ENCODE measurements at regions not wholly inside any gene's neighbourhood (a gene's known extent, or its start where the extent isn't known, plus 50 kb on each side); places are given as distances from the start of the nearest gene placed in this dataset.
A peak's percentile ranks its signal among the peaks of the same experiment; 100 is the strongest.

GRCh38 chr17:83193336-83194185 is 114.2 kb downstream of the METRNL start:
- no peak for TF ChIP-seq CTCF (IDR thresholded peaks at IDR 0.05; ENCODE audit: insufficient read depth, low read length, poor library complexity, severe bottlenecking)
- Histone ChIP-seq H3K27me3 (ENCODE audit: control insufficient read depth, insufficient read depth, low read length) (peaks cover 8% of the 10 kb centered on the region), H3K4me3 (ENCODE audit: low read depth, low read length) (no peak overlapping the region), H3K36me3 (ENCODE audit: control insufficient read depth, insufficient read depth, low read length) (no peaks in the 10 kb centered on the region)
- DNase-seq (ENCODE audit: low read depth), result peak; percentile 47

GRCh38 chr17:83194186-83194561 is 114.8 kb downstream of the METRNL start:
- no peak for TF ChIP-seq CTCF (IDR thresholded peaks at IDR 0.05; ENCODE audit: insufficient read depth, low read length, poor library complexity, severe bottlenecking)
- Histone ChIP-seq H3K27me3 (ENCODE audit: control insufficient read depth, insufficient read depth, low read length) (peaks cover 8% of the 10 kb centered on the region), H3K36me3 (ENCODE audit: control insufficient read depth, insufficient read depth, low read length) (no peaks in the 10 kb centered on the region)

DNA sequence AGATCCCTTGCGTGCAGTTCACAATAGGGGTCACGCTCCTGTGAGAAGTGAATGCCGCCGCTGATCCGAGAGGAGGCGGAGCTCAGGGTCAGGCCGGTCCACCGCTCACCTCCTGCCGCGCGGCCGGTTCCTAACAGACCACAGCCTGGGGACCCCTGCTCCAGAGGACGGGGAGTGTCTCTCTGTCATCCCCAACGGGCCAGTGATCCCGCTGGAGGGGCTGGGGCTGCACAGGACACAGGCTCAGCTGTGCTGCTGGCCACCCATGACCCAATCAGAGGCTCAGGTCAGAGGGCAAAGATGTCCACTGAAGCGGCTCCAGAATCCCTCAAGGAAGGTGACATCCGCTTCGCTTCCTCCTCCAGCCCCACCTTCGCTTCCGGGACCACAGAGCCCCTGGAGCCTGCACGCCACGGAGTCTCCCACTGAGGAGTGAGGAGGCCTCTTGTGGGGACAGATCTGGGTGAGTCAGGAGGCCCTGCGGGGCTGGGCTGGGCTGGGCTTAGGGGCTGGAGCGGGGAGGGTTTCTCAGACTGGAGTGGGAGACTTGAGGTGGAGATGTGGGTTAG is 115.4 kb downstream of the METRNL start:
- H3K27me3 ChIP-seq (ENCODE audit: control insufficient read depth, insufficient read depth, low read length), result peaks cover 9% of the 10 kb centered on the region
- TF ChIP-seq CTCF (IDR thresholded peaks at IDR 0.05; ENCODE audit: insufficient read depth, low read length, poor library complexity, severe bottlenecking), result no peak

More at GRCh38 chr17:83194186-83194561, 114.8 kb downstream of the METRNL start:
- no peak for DNase-seq (ENCODE audit: low read depth)
- H3K4me3 ChIP-seq (ENCODE audit: low read depth, low read length), result no peak overlapping the region

DNA sequence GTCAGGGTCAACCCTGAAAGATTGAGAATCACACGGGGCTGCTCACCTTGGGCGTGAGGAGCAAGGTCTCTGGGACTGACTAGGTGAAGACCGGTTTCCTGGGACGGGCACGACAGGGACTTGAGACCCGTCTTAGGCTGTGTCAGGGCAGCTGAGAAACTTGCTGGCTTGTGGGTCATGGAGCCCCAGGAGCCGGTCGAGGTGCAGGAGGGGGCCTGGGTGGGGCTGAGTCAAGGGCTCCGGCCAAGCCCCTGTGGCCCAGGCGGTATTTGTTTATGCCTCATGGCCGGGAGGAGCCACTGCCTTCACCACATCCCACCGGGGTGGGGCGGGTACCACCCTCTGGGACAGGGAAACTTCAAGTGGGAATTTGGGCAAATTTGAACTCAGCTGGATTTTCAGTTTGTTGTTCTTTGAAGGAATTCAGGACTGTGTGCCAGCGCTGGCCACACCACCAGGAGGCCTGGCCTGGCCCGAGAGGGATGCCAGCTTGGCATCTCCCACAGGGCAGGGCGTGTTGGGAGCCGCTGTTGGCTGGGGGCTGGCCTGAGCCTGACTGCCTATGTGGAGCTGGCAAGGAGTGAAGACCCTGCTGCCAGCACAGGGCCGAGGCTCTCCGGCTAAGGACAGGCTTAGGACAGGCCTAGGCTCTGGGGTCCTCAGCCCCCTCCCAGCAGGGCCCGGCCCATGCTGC is 116.1 kb downstream of the METRNL start:
- no peak overlapping the region for H3K4me3 ChIP-seq (ENCODE audit: low read depth, low read length)
- TF ChIP-seq CTCF (IDR thresholded peaks at IDR 0.05; ENCODE audit: insufficient read depth, low read length, poor library complexity, severe bottlenecking), result no peak
- no peak for DNase-seq (ENCODE audit: low read depth)
- peaks cover 6% of the 10 kb centered on the region for H3K27me3 ChIP-seq (ENCODE audit: control insufficient read depth, insufficient read depth, low read length)
- no peaks in the 10 kb centered on the region for H3K36me3 ChIP-seq (ENCODE audit: control insufficient read depth, insufficient read depth, low read length)

More for the DNA sequence above, 115.4 kb downstream of the METRNL start:
- no peaks in the 10 kb centered on the region for H3K36me3 ChIP-seq (ENCODE audit: control insufficient read depth, insufficient read depth, low read length)
- no peak overlapping the region for H3K4me3 ChIP-seq (ENCODE audit: low read depth, low read length)
- no peak for DNase-seq (ENCODE audit: low read depth)

DNA sequence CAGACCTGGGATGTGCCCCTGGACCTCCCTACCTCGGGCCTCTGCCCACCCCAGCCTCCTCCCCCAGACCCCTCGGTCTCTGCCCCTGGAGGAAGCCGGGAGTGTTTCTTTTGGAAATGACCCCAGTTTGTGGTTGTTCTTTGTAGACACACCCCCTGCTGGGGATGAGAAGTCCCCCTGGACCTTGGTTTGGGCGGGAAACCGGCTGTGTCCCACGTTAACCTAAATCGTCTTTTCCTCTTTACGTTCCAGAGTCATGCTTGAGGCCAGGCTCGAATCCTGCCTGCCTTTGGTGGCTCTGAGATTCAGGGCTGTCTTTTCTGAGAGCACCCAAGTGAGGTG is 116.6 kb downstream of the METRNL start:
- no peak for DNase-seq (ENCODE audit: low read depth)
- no peaks in the 10 kb centered on the region for H3K36me3 ChIP-seq (ENCODE audit: control insufficient read depth, insufficient read depth, low read length)
- no peak for TF ChIP-seq CTCF (IDR thresholded peaks at IDR 0.05; ENCODE audit: insufficient read depth, low read length, poor library complexity, severe bottlenecking)

More for the DNA sequence above, 116.6 kb downstream of the METRNL start:
- H3K4me3 ChIP-seq (ENCODE audit: low read depth, low read length), result no peak overlapping the region
- H3K27me3 ChIP-seq (ENCODE audit: control insufficient read depth, insufficient read depth, low read length), result peaks cover 4% of the 10 kb centered on the region

Measured in kidney epithelial cell (primary cell).